Activated CD4-positive, alpha-beta T cell treated with anti-CD3 and anti-CD28 coated beads, Interleukin-2, amount 50 U/mL, for 24 hours (primary cell): ENCODE measurements at regions not wholly inside any gene's neighbourhood (a gene's known extent, or its start where the extent isn't known, plus 50 kb on each side); places are given as distances from the start of the nearest gene placed in this dataset.
"Not testable (repeated sequence)": the region's sequence is repeated elsewhere in the genome, so short reads cannot be mapped to it uniquely, and the experiment has no call there.

Experiments used
- DNase-seq, 2 donors: peaks; one replicate each; pipeline ENCODE4 v3.0.0-alpha.2; 2020; ENCODE audit warnings: low read depth in 1 of 2, low spot score in 1 of 2

DNA sequence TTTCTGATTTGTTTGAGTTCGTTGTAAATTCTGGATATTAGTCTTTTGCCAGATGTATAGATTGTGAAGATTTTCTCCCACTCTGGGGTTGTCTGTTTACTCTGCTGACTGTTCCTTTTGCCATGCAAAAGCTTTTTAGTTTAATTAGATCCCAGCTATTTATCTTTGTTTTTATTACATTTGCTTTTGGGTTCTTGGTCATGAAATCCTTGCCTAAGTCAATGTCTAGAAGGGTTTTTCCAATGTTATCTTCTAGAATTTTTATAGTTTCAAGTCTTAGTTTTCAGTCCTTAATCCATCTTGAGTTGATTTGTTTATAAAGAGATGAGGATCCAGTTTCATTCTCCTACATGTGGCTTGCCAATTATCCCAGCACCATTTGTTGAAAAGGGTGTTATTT lies 68.7 kb upstream of the ZPLD1 start:
- DNase-seq = not testable (repeated sequence)

DNA sequence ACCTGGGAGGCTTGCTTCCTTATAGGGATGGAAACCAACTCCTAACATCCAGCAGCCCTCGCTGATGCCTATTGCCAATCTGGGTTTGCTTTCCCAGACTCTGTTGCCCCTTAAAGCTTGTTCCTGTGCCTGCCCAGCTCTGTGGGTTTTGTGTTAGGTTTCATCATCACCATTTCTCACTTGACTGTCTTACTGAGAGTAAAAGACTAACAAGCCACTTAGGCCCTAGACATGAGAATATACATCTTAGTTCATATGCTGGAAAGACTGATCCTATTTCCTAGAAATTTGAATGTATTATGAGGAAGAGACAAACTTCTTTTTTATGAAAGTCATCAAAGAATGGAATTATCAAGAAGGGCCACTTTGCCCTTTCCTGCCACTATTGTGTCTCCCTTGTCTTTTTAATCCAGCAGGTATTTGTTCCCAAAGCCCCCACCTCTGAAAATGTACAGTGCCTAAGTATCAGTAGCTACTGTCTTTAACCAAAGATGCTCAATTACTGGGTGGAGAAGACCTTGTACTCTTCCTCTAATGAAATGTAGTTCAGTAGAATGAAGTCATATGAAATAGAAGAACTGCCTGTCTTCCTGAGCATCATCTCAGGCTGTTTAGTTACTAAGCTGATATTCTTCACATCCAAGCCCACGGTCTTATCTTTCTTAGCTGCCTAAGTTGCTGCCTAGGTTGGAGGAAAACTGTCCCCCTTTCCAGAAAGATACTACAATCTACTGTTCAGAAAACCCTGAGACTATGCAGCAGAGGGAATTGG lies 59.8 kb upstream of the ZPLD1 start:
- DNase-seq = no peak

DNA sequence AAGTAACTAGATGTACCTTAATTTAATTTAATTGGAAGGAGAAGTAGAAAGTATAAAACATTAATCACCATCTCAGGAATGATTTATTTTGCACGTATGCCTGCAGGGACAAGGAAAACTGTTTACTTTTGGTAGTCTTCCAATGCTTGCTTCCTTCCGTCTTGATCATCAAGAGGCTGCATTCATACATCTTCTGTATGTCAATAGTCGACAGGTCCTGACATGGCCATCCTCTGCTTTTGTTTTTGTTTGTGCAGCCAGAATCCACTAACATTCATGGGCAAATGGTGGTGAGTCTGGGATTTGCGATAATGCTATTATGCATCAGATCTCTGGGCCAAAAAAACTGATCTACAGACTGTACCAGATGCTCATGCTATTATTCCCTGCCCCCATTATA lies 56.6 kb upstream of the ZPLD1 start:
- DNase-seq = no peak

DNA sequence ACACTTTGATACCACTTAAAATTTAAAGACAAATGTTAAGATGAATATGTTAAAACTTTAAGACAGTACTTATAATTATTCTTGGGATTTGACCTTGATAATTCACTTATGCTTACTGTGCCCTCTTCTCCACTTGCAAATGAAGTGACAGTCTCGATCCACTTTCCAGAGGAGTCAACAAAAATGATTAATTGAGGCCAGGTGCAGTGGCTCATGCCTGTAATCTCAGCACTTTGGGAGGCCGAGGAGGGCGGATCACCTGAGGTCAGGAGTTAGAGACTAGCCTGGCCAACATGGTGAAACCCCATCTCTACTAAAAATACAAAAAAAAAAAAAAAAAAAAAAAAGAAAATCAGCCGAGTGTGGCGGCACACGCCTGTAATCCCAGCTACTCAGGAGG lies 52.6 kb upstream of the ZPLD1 start:
- not testable (repeated sequence) for DNase-seq
